CD4-positive, alpha-beta T cell treated with Interleukin-15 for 1 hour (primary cell): ENCODE measurements at regions not wholly inside any gene's neighbourhood (a gene's known extent, or its start where the extent isn't known, plus 50 kb on each side); places are given as distances from the start of the nearest gene placed in this dataset.
A peak's percentile ranks its signal among the peaks of the same experiment; 100 is the strongest.
"Not testable (repeated sequence)": the region's sequence is repeated elsewhere in the genome, so short reads cannot be mapped to it uniquely, and the experiment has no call there.

Experiments used
- DNase-seq: peaks from one replicate; pipeline ENCODE4 v3.0.0-alpha.2; 2020

DNA sequence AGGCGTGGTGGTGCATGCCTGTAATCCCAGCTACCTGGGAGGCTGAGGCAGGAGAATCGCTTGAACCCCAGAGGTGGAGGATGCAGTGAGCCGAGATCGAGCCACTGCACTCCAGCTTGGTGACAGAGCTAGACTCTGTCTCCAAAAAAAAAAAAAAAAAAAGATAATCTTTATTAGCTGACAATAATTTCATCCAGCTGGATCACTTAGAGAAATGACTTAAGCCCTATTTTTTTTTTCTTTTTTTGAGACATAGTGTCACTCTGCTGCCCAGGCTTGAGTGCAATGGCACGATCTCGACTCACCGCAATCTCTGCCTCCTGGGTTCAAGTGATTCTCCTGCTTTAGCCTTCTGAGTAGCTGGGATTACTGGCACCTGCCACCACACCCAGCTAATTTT is 51.6 kb upstream of the MAP4K4 start:
- DNase-seq = not testable (repeated sequence)

DNA sequence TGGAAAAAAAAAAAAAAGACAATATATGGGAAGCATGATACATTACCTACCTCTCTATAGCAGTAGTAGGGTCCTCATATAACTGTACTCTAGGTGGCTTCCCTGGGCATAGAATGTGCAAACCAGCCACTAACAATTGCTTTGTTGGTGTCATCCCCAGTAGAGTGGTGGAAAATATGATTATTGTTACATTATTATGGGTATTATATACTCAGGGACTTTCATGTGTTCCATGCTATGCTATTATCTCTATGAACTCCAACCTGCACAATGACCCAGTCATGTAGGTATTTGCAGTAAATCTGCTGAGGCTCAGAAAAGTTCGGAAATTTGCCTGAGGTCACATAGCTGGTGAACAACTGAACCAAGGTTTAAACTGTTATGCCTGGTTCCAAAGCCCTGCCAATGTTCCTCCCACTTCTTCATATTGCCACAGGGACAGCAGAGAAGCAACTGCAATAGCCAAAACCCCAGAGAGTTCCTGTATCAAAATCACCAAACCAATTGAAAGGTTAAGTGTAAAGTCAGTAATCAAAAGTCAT is 52.6 kb upstream of the MAP4K4 start:
- DNase-seq = no peak

DNA sequence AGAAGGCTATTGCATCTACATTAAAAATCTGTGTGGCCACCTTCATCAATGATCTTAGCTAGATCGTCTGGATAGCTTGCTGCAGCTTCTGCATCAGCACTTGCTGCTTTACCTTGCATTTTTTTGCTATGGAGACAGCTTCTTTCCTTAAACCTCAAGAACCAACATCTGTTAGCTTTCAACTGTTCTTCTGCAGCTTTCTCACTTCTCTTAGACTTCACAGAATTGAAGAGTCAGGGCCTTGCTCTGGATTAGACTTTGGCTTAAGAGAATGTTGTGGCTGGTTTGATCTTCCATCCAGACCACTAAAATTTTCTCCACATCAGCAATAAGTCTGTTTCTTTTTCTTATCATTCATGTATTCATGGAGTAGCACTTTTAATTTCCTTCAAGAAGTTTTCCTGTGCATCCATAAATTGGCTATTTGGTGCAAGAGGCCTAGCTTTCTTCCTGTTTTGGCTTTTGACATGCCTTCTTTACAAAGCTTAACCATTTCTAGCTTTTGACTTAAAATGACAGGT is 54.4 kb upstream of the MAP4K4 start:
- no peak for DNase-seq

DNA sequence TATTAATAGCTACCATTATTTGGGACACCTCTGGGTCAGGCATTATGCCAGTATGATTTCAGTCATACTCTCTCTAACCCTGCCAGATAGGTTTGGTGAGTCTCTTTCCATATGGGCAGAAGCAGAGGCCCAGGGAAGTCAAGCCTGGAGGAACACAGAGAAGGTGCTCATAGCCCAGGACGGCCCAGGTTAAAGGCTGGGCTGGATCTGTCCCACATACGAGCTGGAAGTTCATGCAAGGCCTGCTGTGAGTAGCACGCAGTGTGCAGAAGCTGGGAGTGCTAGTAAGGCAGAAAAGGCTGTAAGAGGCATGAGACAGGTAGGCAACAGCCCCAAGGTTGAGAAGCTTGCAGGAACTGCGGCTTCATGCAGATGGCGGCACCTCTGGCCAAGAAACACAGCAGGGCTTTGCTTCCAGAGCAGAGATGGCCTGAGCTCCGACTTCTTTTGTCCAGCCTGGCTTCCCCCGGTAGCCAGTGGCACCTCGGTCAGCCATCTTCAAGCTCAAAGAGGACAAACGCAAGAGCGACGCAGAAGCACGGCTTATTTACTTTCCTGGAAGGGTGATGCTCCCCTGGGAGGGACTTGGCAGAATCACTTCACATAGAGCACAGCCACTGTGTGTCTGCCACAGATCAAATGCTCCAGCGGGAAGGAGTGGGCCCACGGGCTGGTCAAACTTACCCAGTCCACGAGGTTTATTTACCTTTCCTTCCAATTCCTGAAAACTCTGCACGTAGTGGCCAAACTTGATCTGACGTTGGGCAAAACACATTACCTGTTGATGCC is 58.5 kb upstream of the MAP4K4 start:
- no peak for DNase-seq

DNA sequence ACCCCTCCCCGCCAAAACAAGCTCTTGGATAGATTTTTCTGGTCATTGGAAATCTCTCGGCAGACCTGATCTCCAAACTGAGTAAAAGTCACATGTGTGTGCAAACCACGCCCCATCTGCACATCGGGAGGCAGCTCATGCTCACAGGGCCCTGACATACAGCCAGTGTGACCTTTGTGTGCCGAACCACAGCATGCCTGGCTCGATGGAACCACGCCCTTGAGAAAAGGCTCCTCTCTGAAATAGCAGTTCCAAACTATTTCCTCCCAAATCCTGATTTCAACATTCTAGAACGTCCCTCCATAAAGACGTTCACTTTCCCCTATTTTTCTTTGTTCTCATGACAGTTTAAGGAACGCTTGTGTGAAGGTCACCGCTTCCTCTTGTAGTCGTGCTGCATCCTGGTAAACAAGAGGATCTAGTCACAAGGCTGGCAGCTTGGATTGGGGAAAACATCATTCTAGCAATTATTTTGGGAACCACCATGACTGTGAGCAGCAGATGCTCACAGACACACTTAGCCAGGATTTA is 59.3 kb upstream of the MAP4K4 start:
- DNase-seq = no peak

DNA sequence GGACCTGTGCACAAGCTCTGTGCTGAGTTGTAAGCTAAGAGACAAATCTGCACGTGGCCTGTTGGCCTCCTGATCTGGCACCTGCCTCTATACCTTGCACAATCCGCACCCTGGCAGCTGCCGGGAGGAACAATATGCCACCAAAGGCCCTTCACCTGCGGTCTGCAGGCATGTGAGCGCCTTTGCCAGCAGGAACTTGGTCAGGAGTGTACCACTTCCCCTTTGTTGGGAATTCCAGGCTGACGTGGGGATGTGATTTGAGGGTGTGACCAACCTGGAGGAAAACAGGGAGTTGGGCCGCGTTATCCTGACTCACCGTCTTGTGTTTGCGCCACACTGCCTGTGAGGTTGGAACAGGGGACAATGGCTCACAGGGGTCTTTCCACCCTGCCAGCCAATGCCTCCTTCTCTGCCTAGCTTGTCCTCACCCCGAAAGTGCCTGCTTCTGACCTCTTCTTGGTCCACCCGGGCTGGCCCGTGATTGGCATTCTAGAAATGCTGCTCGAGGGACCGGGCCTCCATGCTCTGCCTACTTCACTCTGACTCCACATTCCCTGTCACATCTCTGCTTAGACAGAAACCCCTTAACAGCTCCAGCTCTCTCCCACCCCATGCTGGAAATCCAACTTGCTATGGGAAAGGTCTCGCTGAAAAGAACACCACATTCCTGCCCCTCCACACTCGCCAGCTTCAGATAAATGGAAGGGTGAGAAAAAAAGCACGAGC is 67.1 kb upstream of the MAP4K4 start:
- DNase-seq = peak; percentile 49

DNA sequence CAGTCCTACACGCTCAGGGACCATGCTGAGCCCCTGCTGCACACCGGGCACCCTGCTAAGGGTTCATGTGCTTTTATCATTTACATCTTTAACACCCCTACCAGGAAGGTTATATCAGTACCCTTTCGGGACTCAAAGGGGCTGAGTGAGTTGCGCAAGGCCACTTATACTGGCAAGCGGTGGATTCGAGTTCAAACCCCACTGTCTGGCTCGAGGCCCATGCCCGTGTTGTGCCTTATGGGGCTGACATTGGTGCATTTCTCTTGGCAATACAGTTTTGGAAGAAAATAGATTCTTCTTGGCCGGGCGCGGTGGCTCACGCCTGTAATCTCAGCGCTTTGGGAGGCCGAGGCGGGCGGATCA is 69.5 kb upstream of the MAP4K4 start:
- DNase-seq = no peak

DNA sequence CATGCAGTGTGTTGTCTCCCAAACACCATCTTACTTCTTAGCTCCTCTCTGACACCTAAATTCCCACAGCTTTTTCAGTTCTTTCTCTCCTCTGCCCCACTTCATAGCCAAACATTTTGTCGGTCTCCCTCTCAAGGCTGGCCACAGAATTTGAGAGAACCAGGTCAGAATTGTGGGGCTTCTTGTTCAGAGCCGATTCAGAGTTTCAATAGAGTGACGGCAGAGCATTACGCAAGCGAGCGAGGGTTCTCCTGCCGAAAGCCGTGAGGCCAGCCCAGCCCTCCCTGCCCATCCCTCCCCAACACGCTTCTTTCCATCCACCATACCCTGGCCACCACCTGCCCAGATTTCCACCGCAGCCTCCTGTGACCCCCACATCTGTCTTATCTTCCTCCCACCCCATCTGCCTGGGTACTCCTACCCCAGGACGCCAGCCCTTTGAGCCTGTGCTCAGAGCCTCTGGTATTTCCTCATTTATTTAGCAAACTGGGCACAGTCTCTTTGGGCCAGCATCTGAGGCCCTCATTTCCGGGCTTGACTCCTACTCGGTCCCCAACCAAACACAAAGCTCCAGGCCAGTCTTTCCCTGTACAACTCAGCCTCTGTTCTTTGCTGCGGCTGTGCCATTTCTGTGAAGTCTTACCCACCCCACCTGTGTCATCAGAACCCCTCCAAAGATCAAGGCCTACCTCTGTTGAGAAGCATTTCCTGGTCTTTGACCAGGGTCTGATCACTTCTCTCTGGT is 70.0 kb upstream of the MAP4K4 start:
- peak; percentile 38 for DNase-seq

DNA sequence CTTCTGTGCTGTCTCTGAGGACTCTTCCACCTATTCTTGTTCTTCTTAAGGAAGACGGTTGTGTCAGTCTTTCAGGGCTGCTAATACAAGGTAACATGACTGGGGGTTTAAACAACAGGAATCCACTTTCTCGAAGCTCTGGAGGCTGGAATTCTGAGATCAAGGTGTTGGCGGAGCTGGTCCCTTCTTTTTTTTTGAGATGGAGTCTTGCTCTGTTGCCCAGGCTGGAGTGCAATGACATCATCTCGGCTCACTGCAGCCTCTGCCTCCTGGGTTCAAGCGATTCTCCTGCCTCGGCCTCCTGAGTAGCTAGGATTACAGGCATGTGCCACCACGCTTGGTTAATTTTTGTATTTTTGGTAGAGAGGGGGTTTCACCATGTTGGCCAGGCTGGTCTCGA is 71.7 kb upstream of the MAP4K4 start:
- DNase-seq = not testable (repeated sequence)

DNA sequence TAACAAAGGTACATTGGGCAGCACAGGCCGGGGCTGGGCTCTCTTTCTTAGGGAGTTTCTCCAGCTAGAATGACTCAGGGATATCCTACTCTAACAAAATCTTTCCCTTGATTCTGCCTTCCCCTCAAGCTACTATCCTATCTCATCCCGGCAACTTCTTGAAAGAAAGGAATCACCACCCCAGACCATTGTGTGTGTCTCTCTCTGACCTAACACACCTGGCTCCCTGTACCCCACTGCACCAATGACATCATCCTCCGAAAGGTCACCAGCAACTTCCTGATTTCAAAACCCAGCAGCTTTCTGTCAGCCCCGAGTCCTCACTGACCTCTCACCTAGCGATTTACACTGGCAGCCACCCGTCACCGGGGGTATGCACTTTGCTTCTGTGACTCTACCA is 72.1 kb upstream of the MAP4K4 start:
- DNase-seq = peak; percentile 42

DNA sequence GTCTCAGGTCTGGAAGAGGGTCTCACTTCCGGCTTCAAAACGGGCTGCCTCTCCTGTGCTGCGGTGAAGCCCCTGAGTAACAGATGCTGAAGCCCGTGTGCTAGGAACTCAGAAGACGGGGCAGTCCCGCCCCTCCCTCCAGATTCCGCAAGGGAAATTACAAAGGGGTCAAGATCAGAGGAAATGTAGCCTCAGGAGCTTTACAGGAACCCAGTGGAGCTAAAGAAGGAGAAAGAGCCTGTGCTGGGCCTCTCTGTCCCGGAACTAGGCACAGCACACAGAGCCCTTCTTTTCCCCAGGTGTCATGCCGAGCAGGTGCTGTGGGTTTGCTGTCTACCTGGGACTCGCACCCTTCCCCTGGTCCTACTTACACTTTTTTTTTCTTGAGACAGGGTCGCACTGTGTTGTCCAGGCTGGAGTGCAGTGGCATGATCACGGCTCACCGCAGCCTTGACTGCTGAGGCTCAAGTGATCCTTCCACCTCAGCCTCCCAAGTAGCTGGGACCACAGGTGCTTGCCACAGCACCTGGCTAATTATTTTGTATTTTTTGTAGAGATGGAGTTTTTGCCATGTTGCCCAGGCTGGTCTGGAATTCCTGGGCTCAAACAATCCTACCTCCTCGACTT is 72.7 kb upstream of the MAP4K4 start:
- no peak for DNase-seq

DNA sequence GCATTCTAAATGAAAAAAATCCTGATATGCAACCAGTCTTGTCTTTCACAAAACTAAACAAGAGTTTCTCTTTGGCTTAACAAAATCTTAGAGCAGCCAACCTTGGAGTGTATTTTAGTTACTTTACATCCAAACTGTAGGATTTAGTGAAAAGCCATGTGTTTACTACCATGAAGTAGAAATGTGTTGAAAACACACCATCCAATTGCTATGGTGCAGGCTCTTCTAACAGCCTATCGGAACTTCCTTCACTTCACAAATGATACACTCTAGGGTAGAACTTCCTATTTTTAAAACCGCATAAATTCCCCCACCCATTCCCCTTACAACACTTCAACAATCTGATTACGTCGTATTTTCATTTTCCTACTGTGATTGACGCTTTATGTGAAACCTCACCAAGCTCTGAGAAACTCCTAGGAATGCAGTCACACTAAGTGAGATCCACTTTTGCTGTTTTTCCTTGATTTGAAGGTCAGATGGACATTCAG is 74.4 kb upstream of the MAP4K4 start:
- peak; percentile 42 for DNase-seq

DNA sequence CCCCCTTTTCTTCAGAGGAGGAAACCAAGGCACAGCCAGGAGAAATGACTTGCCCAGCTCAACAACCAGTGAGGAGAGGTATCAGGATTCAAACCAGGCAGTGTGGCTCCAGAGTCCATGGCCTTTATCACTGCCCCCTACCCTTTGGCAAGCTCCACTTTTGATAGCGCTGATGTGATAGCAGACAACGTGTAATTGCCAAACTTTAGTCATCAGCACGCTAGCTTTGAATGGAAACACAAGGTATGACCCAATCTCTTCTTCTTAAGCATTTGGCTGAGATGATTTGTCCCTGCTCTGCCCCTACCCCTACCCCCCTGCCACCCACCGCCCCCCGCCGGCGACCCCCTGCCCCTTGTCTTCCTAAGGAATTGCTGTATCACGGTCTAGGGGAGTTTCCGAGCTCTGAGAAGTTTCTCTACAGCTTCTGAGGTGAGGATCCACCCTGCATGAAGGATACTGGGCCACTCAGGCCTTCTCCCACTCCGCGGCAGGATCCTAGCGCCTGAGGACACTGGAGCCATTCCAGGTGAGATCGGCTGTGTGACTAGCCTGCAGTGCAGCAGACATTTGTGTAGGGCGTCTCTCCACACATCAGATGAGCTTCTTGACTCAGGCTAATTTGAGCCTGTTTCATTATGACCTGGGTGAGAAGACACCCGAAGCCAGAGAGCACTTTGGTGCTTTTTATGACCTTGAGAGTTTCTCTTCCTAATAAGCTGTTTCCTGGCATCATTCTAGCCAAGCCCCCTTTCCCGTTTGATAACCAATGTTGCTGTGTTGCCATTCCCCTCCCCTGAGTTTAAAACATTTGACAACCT is 75.1 kb upstream of the MAP4K4 start:
- DNase-seq = peak; percentile 21

DNA sequence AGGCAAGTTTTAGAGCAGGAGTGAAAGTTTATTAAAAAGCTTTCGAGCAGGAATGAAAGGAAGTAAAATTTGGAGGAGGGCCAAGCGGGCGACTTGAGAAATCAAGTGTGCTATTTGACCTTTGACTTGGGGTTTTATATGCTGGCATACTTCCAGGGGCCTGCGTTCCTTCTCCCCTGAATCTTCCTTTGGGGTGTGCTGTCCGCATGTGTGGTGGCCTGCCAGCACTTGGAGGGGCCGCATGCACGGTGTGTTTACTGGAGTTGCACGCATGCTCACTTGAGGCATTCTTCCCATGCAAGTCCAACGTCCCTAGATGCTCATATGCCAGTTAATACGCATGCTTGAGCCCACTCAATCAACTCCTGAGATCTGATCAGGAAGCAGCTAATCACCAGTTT is 78.3 kb upstream of the MAP4K4 start:
- peak; percentile 33 for DNase-seq

DNA sequence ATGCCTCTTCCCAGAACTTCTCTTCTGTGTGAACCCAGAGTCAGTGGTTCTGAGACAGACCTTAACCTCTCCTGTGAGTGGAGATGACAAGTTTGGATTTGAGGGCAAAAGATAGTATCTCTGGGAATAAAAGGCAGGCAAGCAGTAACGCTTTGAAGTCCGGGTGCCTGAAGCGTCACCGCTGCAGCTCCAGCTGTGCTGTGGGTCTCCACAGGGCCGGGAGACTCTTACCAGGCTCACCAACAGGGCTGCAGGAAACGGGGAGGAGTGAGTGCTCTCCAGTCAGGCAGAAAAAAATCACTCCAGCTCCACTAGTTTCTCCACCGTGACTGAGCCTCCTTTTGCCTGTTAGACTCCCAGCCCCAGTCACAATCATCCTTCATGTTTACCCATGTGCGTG is 79.7 kb upstream of the MAP4K4 start:
- no peak for DNase-seq

DNA sequence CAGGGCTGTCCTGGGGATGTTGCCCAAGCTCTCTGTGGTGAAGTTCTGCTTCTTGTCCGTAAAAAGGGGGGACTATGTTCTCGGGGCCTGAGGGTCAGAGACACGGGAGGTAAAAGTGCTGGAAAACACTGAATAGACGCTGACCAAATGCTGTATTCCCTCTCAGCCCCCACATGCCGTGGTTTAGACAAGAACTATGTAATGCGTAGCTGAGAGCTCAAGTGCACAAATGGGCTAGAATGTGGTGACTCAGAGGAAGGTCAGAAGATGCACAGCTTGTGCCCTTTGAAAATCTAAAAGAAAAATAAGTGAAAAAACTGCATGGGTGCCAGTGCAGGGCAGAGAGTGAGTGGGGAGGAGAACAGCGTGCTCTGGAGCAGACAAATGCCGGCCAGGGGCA is 80.3 kb upstream of the MAP4K4 start:
- no peak for DNase-seq

DNA sequence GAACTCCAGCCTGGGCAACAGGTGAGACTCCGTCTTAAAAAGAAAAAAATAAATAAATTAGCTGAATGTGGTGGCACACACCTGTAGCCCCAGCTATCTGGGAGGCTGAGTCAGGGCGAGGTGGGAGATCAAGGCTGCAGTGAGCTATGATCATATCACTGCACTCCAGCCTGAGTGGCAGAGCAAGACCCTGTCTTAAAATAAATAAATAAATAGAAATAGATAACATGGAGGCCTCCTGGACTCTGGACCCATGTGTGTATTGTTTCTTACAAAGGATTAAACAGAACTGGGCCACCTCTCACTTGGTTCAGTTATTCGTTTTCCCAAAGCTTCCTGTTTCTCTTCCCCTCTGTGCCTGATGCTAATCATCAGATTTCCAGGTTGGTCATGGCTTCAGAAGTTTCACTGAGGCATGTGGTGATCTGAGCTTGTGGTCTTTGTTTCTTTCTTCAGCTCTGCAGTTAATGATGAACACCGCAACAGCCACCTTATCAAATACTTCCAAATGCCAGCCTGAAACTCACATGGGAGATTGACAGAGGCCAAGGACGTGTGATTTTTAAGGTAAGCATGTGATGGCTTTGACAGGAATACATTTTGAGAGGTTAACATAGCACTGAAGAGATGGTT is 83.3 kb upstream of the MAP4K4 start:
- DNase-seq = no peak

DNA sequence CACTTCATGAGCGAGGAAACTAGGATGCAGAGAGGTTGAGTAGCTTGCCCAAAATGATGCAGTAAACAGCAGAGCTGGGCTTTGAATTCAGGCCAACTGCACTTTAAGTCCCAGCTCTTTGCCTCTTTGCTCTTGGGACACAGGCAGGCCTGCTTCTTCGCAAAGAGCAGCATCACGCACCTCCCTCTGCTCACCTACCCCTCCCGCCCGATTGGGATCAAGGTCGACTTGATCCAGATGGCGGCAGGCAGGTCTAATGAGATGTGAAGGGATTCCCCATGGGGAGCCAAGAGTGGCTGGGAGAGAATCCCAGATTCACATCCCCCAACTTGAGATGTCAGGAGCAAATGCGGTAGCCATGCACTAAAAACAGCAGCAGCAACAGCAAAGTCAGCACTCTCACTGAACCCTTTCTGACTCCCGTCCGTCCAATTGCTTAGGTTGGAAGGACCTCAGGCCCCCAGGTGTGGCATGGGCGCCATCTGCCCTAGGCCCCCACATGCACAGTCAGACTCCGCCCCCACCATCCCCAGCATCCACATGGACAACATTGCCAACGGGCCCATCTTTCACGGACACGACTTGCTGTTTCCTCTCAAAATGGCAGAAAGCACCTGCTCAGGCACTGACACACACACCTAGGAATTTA is 84.3 kb upstream of the MAP4K4 start:
- no peak for DNase-seq

DNA sequence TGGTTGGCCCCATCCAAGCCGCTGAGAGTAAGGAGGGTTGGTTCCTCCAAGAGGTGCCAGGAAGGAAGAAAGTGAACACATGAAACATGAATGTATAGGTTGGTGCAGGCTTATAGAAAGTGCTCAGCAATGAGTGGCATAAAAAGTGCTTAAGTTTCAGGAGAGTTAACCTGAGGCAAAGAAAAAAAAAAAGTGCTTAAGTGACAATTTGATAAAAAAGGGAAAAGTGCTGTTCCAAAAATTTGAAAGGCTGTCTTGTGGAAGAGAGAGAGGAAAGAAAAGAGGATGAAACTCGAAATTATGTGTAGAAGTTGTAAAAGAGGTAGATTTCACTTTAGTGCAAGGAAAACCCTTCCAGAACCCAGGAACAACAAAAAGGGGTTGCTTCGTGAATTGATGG is 85.5 kb upstream of the MAP4K4 start:
- no peak for DNase-seq

DNA sequence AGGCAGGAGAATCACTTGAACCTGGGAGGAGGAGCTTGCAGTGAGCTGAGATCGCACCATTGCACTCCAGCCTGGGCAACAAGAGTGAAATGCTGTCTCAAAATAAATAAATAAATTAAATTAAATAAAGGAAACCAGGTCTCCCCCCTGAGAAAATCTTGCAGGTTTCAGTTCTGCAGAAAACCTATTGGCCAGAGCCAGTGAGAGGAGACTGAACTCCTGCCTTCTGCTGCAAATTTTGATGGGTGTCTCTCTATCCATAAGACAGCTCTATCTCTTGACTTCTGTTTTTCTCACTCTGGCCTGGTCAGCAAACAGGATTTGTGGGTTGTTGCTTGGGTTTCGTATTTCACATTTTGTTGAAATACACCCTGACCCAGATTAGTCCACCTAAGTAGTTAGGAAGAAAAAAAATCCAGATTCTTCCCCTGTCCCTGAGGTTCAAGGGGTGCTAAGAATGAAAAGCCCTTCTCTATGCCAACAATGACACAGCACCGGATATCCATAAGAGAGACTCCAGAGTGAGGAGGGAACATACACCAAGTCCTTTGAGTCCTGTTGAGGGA is 86.7 kb upstream of the MAP4K4 start:
- DNase-seq = no peak
